ENCODE measurements at regions not wholly inside any gene's neighbourhood (a gene's known extent, or its start where the extent isn't known, plus 50 kb on each side); places are given as distances from the start of the nearest gene placed in this dataset.
"Not testable (repeated sequence)": the region's sequence is repeated elsewhere in the genome, so short reads cannot be mapped to it uniquely, and the experiment has no call there.

DNA sequence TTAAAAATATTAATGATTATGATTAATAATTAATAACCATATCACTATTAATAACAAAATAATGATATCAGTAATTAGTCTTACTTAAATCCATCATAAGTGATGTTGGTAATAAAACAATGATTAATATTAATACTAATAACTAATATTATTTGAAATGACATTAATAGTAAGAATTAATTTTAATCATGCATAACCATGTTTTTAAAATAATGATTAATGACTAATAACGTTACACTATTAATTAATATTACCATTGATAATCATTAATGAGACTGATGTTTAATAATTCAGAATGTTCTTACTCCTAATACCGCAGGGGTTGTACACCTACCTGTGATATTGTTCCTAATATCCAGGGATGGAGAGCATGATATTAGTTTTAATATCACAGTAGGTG is 53.4 kb upstream of the FRG2C start:
- no peaks in the 10 kb centered on the region for H3K27me3 ChIP-seq
- 59% methylated on average over 2 of the region's 2 CpGs for WGBS (ENCODE audit: insufficient coverage, low coverage, low lambda C conversion rate, missing lambda C conversion rate)
- H3K36me3 ChIP-seq = no peaks in the 10 kb centered on the region
- no peaks in the 10 kb centered on the region for H3K9me3 ChIP-seq
- no peak for ATAC-seq
- intact Hi-C loops (cut with DNase I) = no loop called here
- TF ChIP-seq POLR2A (IDR thresholded peaks at IDR 0.05) = no peak
- TF ChIP-seq, protein P1, sequence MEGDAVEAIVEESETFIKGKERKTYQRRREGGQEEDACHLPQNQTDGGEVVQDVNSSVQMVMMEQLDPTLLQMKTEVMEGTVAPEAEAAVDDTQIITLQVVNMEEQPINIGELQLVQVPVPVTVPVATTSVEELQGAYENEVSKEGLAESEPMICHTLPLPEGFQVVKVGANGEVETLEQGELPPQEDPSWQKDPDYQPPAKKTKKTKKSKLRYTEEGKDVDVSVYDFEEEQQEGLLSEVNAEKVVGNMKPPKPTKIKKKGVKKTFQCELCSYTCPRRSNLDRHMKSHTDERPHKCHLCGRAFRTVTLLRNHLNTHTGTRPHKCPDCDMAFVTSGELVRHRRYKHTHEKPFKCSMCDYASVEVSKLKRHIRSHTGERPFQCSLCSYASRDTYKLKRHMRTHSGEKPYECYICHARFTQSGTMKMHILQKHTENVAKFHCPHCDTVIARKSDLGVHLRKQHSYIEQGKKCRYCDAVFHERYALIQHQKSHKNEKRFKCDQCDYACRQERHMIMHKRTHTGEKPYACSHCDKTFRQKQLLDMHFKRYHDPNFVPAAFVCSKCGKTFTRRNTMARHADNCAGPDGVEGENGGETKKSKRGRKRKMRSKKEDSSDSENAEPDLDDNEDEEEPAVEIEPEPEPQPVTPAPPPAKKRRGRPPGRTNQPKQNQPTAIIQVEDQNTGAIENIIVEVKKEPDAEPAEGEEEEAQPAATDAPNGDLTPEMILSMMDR (IDR thresholded peaks at IDR 0.05) = no peak
- no peak overlapping the region for H3K4me3 ChIP-seq
- no peaks in the 10 kb centered on the region for H3K4me1 ChIP-seq
- no peak for DNase-seq
- no peak overlapping the region for H3K27ac ChIP-seq

DNA sequence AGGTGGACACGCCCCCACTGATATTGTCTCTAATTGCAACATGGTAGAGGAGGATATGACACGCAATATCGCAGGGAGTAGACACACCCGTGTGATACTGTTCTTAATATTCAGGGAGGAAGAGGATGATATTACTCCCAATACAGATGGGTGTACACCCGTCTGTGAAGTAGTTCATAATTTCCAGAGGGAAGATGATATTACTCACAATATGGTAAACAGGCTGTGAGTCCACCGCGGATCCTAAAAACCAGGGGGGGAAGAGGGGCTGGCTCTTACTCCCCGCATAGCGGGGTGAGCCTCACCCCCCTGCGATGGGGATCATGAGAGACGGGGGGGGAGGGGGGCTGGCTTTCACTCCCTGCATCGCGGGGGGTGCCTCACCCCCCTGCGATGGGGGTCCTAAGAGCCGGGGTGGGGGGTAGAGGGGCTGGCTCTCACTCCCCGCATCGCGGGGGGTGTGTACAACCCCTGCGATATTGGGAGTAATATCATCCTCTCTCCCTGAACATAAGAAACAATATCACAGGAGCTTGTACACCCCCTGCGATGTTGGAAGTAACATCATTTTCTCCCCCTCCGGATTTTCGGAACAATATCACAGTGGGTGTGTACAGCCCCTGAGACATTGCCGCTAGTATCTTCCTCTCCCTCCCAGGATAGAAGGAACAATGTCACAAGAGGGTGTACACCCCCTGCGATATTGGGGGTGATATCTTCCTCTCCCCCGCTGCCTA is 52.2 kb upstream of the FRG2C start:
- DNase-seq; ATAC-seq; H3K4me3 ChIP-seq; H3K9me3 ChIP-seq; H3K4me1 ChIP-seq; H3K36me3 ChIP-seq; H3K27ac ChIP-seq; intact Hi-C loops (cut with DNase I); H3K27me3 ChIP-seq: not testable (repeated sequence)
- WGBS (ENCODE audit: insufficient coverage, low coverage, low lambda C conversion rate, missing lambda C conversion rate) = 55% methylated on average over 9 of the region's 25 CpGs

Small RNAs in the stretch of these regions (microRNA-seq; reads per million reads assigned to microRNA genes)
- gene MIR4444-2 = 0 reads per million in 2 donors

Small RNAs in the stretch of these regions (small RNA-seq; reads per million reads assigned to genes)
- gene AC139453.1 (0 reads per million in 2 experiments), gene LSP1P2 (0 reads per million in 2 experiments), gene MIR4444-2 (0 reads per million in 2 experiments), gene RN7SL294P (0 reads per million in 2 experiments), gene SNRPCP10 (0 reads per million in 2 experiments)

Measured in right lobe of liver (tissue), 6 donors.